BJ (cell line): ENCODE measurements at regions not wholly inside any gene's neighbourhood (a gene's known extent, or its start where the extent isn't known, plus 50 kb on each side); places are given as distances from the start of the nearest gene placed in this dataset.

Experiments used
- CTCF ChIA-PET: fragments of 350-600 bp; formaldehyde crosslinking; extraction: SDS; loops from one replicate; lab custom pipeline; 2021; ENCODE audit warnings: antibody characterized with exemption, inconsistent platforms; lab: Yijun Ruan, JAX
- POLR2A ChIA-PET: fragments of 300-600 bp; sonication (Branson Sonifier 250); formaldehyde crosslinking; extraction: SDS; loops from one replicate; lab custom pipeline; 2021; ENCODE audit warnings: antibody characterized with exemption; lab: Charles Lee
- DNase-seq: peaks from one replicate; pipeline ENCODE4 v3.0.0-alpha.2; 2011; ENCODE audit warnings: low read depth
- H3K27me3 ChIP-seq: 2 replicates; pipeline ENCODE4 v1.6.0; 2011; ENCODE audit warnings: low read length; ENCODE audit not compliant: control insufficient read depth, insufficient read depth
- H3K36me3 ChIP-seq: 2 replicates; pipeline ENCODE4 v1.5.1; 2011; ENCODE audit warnings: low read length; ENCODE audit not compliant: control insufficient read depth, insufficient read depth
- H3K4me3 ChIP-seq: 2 replicates; pipeline ENCODE4 v1.5.1; 2011; ENCODE audit warnings: low read depth, mild to moderate bottlenecking, control low read depth, low read length
- CTCF ChIP-seq: IDR thresholded peaks from 2 replicates; pipeline ENCODE4 v1.5.1; 2011; ENCODE audit warnings: low read depth, mild to moderate bottlenecking, control low read depth, inconsistent platforms, low read length, moderate library complexity; ENCODE audit not compliant: insufficient read depth

GRCh38 chr2:53442783-53443182 is 324.8 kb upstream of the CHAC2 start:
- no peak for DNase-seq
- Histone ChIP-seq H3K36me3 (no peaks in the 10 kb centered on the region), H3K27me3 (no peaks in the 10 kb centered on the region), H3K4me3 (no peak overlapping the region)
- POLR2A ChIA-PET: no interaction called here
- CTCF ChIA-PET: interaction anchor here (0.7 kb wide), 1 partner anchor 14 kb away, joined by 3 read pairs; no protein-coding TSS in a partner anchor
- TF ChIP-seq CTCF: no peak

- Histone ChIP-seq H3K27me3 (no peaks in the 10 kb centered on the region), H3K4me3 (no peak overlapping the region), H3K36me3 (no peaks in the 10 kb centered on the region)
- no peak for DNase-seq
- ChIA-PET CTCF (interaction anchor here (1.3 kb wide), 1 partner anchor 19 kb away, joined by 3 read pairs; no protein-coding TSS in a partner anchor), POLR2A (no interaction called here)
- TF ChIP-seq CTCF: no peak
These were observed 325.5 kb upstream of the CHAC2 start for GRCh38 chr2:53442093-53442492.

GRCh38 chr2:53438692-53439091 is 328.9 kb upstream of the CHAC2 start:
- ChIA-PET CTCF (no interaction called here), POLR2A (no interaction called here)
- no peaks in the 10 kb centered on the region for H3K27me3 ChIP-seq
- TF ChIP-seq CTCF: no peak
- H3K36me3 ChIP-seq: no peaks in the 10 kb centered on the region
- no peak for DNase-seq
- H3K4me3 ChIP-seq: no peak overlapping the region

- DNase-seq: no peak
- ChIA-PET CTCF (no interaction called here), POLR2A (no interaction called here)
- no peak overlapping the region for H3K4me3 ChIP-seq
- no peak for TF ChIP-seq CTCF
- 0 out of 2 replicates have a peak, but pooled peaks cover 2% of the 10 kb centered on the region for H3K27me3 ChIP-seq
- H3K36me3 ChIP-seq: no peaks in the 10 kb centered on the region
These were observed 329.5 kb upstream of the CHAC2 start for GRCh38 chr2:53438100-53438499.

- 0 out of 2 replicates have a peak, but pooled peaks cover 2% of the 10 kb centered on the region for H3K27me3 ChIP-seq
- no peak for DNase-seq
- TF ChIP-seq CTCF: no peak
- POLR2A ChIA-PET: no interaction called here
- H3K36me3 ChIP-seq: no peaks in the 10 kb centered on the region
- CTCF ChIA-PET: no interaction called here
- H3K4me3 ChIP-seq: no peak overlapping the region
These were observed 330.2 kb upstream of the CHAC2 start for GRCh38 chr2:53437371-53437770.
